Sigmoid colon (tissue), 6 donors: ENCODE measurements at regions not wholly inside any gene's neighbourhood (a gene's known extent, or its start where the extent isn't known, plus 50 kb on each side); places are given as distances from the start of the nearest gene placed in this dataset.

Source experiments
- DNase-seq: peaks from one replicate; pipeline ENCODE4 v3.0.0-alpha.2; 2019
- H3K27ac ChIP-seq, 4 donors: fragments of 200-600 bp; sonication (generic); one replicate each; pipeline ENCODE4 v1.5.1; 2016 to 2019; ENCODE audit warnings: mild to moderate bottlenecking in 1 of 4
- H3K27me3 ChIP-seq, 3 donors: fragments of 200-600 bp; sonication (generic); one replicate each; pipeline ENCODE4 v1.5.1; 2019; ENCODE audit warnings: mild to moderate bottlenecking in 1 of 3
- H3K36me3 ChIP-seq, 4 donors: fragments of 200-600 bp; sonication (generic); one replicate each; pipeline ENCODE4 v1.5.1; 2016 to 2019
- H3K4me1 ChIP-seq, 4 donors: fragments of 200-600 bp; sonication (generic); one replicate each; pipeline ENCODE4 v1.5.1; 2017 to 2019
- H3K4me3 ChIP-seq, 4 donors: fragments of 200-600 bp; sonication (generic); one replicate each; pipeline ENCODE4 v1.5.1; 2017 to 2019; ENCODE audit warnings: mild to moderate bottlenecking in 2 of 4, moderate library complexity in 1 of 4
- H3K9me3 ChIP-seq, 4 donors: fragments of 200-600 bp in 3 of 4; sonication (generic) in 3 of 4; one replicate each; pipeline versions ENCODE4 v1.5.1 to v1.6.1; 2013 to 2019
- EP300 ChIP-seq, 4 donors: sonication (generic); formaldehyde crosslinking; IDR thresholded peaks; one replicate each; pipeline ENCODE4 v1.6.1; 2017; ENCODE audit warnings: antibody characterized with exemption in 4 of 4
- POLR2A ChIP-seq, 2 donors: fragments of 450-650 bp; IDR thresholded peaks; one replicate each; pipeline ENCODE4 v1.6.1; 2016; ENCODE audit warnings: antibody characterized with exemption in 2 of 2, mild to moderate bottlenecking in 2 of 2, moderate library complexity in 2 of 2
- POLR2AphosphoS5 ChIP-seq, 4 donors: sonication (generic); formaldehyde crosslinking; IDR thresholded peaks; one replicate each; pipeline ENCODE4 v1.6.1; 2017; ENCODE audit warnings: antibody characterized with exemption in 4 of 4
- WGBS, 2 donors: extraction: QIAGEN DNeasy Blood & Tissue Kit; methylation state at CpG; one replicate each; pipeline ENCODE4 v1.1.7; 2013; 5-methylcytosine and 5-hydroxymethylcytosine counted together
- intact Hi-C: fragments of 100-400 bp; cut with DNase I; formaldehyde crosslinking; loops from one replicate; pipeline ENCODE4 v1.15.1; 2023
- TF ChIP-seq, protein P1 (sequence below), 4 experiments: fragments of 450-650 bp in 3 of 4; fragments of 200-600 bp in 1 of 4; IDR thresholded peaks; one replicate each; pipeline ENCODE4 v1.5.1; 2016 to 2019; ENCODE audit warnings: antibody characterized with exemption in 4 of 4, mild to moderate bottlenecking in 3 of 4, moderate library complexity in 2 of 4
- donor health status: healthy with polysubstance abuse.
- donor health status: healthy.

DNA sequence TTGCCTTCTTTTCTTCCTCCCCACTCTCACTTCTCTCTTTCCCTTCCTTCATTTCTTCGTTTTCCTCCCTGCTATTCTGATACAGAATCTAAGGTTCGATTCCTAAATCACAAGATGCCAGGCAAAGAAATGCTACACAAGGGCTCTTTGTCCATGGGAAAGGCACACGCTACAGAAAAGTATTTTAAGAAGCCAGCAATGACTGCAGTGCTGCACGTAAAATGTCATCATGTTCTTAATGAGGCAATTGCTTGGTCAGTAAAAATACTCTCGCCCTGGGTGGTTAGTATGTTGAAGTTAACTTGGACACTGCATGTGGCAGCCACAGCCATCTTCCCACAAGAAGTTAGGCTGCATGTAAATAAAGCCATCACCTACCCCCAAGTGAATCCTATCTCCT lies 178.4 kb downstream of the DHX15 start:
- intact Hi-C loops, result no loop called here
- Histone ChIP-seq H3K36me3 (no peaks in the 10 kb centered on the region), H3K27ac (no peak overlapping the region), H3K9me3 (no peaks in the 10 kb centered on the region), H3K4me3 (no peak overlapping the region), H3K27me3 (no peaks in the 10 kb centered on the region), H3K4me1 (no peaks in the 10 kb centered on the region)
- 88 to 90% methylated on average over 5 of the region's 5 CpGs for WGBS, 2 donors
- no peak for DNase-seq
- TF ChIP-seq POLR2AphosphoS5 (IDR thresholded peaks at IDR 0.05) (no peak), POLR2A (IDR thresholded peaks at IDR 0.05) (no peak), EP300 (IDR thresholded peaks at IDR 0.05) (no peak)
- TF ChIP-seq, protein P1, sequence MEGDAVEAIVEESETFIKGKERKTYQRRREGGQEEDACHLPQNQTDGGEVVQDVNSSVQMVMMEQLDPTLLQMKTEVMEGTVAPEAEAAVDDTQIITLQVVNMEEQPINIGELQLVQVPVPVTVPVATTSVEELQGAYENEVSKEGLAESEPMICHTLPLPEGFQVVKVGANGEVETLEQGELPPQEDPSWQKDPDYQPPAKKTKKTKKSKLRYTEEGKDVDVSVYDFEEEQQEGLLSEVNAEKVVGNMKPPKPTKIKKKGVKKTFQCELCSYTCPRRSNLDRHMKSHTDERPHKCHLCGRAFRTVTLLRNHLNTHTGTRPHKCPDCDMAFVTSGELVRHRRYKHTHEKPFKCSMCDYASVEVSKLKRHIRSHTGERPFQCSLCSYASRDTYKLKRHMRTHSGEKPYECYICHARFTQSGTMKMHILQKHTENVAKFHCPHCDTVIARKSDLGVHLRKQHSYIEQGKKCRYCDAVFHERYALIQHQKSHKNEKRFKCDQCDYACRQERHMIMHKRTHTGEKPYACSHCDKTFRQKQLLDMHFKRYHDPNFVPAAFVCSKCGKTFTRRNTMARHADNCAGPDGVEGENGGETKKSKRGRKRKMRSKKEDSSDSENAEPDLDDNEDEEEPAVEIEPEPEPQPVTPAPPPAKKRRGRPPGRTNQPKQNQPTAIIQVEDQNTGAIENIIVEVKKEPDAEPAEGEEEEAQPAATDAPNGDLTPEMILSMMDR (IDR thresholded peaks at IDR 0.05), result no peak

DNA sequence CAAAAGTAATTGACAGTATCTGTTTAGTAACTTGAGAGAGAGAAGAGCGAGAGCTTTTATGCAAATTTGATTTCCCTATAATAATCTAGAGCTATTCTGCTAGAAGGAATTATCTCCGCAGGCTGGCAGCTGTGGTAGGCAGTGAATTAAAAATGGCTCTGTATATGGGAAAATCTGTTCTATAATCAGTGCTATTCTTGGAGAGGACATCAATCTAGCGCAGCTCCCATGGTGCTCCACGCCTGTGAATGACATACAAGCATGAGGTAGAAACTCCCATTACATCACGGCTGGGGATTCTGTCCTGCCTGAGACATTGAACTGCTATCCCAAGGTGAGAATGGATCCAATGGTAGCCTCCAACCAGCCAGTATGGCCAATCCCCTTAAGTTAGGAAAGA lies 179.0 kb downstream of the DHX15 start:
- intact Hi-C loops, result no loop called here
- 91% methylated on average over 5 of the region's 5 CpGs for WGBS, 2 donors
- Histone ChIP-seq H3K36me3 (no peaks in the 10 kb centered on the region), H3K27ac (no peak overlapping the region), H3K4me1 (no peaks in the 10 kb centered on the region), H3K4me3 (no peak overlapping the region), H3K9me3 (no peaks in the 10 kb centered on the region), H3K27me3 (no peaks in the 10 kb centered on the region)
- TF ChIP-seq POLR2A (IDR thresholded peaks at IDR 0.05) (no peak), EP300 (IDR thresholded peaks at IDR 0.05) (no peak), POLR2AphosphoS5 (IDR thresholded peaks at IDR 0.05) (no peak)
- TF ChIP-seq, protein P1 (IDR thresholded peaks at IDR 0.05), result no peak
- DNase-seq, result no peak

DNA sequence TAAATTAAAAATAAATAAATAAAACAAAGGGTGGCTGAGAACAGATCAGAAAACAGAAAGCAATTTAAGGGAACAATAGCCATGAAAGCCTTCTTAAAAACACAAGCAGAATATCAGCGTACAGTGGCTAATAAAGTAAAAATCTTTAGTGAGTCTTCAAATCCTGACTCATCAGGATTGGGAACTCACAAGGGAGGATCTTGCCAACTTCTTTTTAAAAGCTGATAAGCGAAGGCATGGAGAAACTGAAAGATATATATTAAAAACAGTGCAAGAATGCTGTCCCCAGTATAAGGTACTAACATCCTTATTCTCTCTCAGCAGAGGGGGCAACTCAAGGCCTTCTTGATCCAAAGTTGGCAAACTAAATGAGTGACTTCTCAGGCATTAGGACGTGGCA lies 180.1 kb downstream of the DHX15 start:
- Histone ChIP-seq H3K27ac (no peak overlapping the region), H3K36me3 (no peaks in the 10 kb centered on the region), H3K4me1 (no peaks in the 10 kb centered on the region), H3K9me3 (no peaks in the 10 kb centered on the region), H3K27me3 (no peaks in the 10 kb centered on the region), H3K4me3 (no peak overlapping the region)
- no peak for DNase-seq
- 87 to 90% methylated on average over 3 of the region's 3 CpGs for WGBS, 2 donors
- TF ChIP-seq POLR2A (IDR thresholded peaks at IDR 0.05), result no peak
- intact Hi-C loops, result no loop called here

DNA sequence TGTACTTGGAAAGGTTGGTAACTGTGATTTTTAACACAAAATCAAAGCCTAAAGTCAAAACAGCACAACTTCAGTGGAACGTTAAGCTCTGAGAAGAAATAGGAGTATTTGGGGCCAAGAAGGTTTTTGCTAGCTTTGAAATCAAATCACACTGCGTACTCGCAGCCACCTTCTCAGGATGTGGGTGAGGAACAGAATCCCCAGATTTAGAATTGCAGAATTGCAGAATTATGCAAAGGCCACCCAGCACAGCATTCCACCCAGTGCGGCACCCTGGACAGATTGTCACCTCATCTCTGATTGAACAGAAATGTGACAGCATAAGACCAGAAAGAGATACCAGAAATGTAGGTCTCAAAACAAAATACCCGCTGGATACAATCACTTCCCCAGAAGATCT lies 181.1 kb downstream of the DHX15 start:
- no peak overlapping the region for H3K27ac ChIP-seq

DNA sequence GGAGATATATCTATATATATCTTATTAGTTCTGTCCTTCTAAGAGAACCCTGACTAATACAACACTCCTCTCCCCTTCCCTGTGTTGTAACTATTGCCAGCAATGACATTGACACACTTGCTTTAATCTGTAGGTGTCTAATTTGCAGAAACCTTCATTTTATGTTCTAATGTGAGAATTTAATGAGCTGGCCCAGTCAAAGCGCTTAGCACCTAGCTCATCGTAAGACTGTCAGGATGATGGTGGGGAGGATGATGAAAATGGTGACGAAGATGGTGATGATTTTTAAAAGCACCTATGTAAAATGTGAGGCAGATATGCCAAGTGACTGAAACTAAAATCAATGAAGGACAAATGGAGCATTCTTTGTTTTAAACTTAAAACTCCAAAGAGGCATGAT lies 183.8 kb downstream of the DHX15 start:
- Histone ChIP-seq H3K27ac (no peak overlapping the region), H3K4me1 (no peaks in the 10 kb centered on the region), H3K4me3 (no peak overlapping the region), H3K27me3 (no peaks in the 10 kb centered on the region), H3K9me3 (no peaks in the 10 kb centered on the region), H3K36me3 (no peaks in the 10 kb centered on the region)
- intact Hi-C loops, result no loop called here
- WGBS, 2 donors, result 95 to 96% methylated on average over 3 of the region's 3 CpGs
- TF ChIP-seq, protein P1 (IDR thresholded peaks at IDR 0.05), result no peak
- TF ChIP-seq POLR2AphosphoS5 (IDR thresholded peaks at IDR 0.05) (no peak), POLR2A (IDR thresholded peaks at IDR 0.05) (no peak), EP300 (IDR thresholded peaks at IDR 0.05) (no peak)
- DNase-seq, result no peak

More for the DNA sequence above, 181.1 kb downstream of the DHX15 start:
- intact Hi-C loops, result no loop called here
- no peak overlapping the region for H3K4me3 ChIP-seq
- H3K4me1 ChIP-seq, result no peaks in the 10 kb centered on the region
- TF ChIP-seq, protein P1 (IDR thresholded peaks at IDR 0.05), result no peak
- TF ChIP-seq EP300 (IDR thresholded peaks at IDR 0.05) (no peak), POLR2AphosphoS5 (IDR thresholded peaks at IDR 0.05) (no peak), POLR2A (IDR thresholded peaks at IDR 0.05) (no peak)
- H3K9me3 ChIP-seq, result no peaks in the 10 kb centered on the region
- H3K36me3 ChIP-seq, result no peaks in the 10 kb centered on the region
- DNase-seq, result no peak
- H3K27me3 ChIP-seq, result no peaks in the 10 kb centered on the region
- WGBS, 2 donors, result 94 to 95% methylated on average over 5 of the region's 5 CpGs
